Adrenal gland (tissue), 9 donors: ENCODE measurements at regions not wholly inside any gene's neighbourhood (a gene's known extent, or its start where the extent isn't known, plus 50 kb on each side); places are given as distances from the start of the nearest gene placed in this dataset.

Source experiments
- DNase-seq, 7 donors: peaks; one replicate each; pipeline ENCODE4 v3.0.0-alpha.2; 2019 to 2020
- H3K27ac ChIP-seq, 5 donors: fragments of 200-600 bp; sonication (generic) in 4 of 5; 1 replicate in 3 of 5; 2 replicates in 2 of 5; pipeline versions ENCODE4 v1.5.1 to v1.8.0; 2016 to 2020; ENCODE audit warnings: mild to moderate bottlenecking in 1 of 5
- H3K27me3 ChIP-seq: fragments of 200-600 bp; 2 replicates; pipeline ENCODE4 v1.8.0; 2021
- H3K36me3 ChIP-seq, 2 donors: fragments of 200-600 bp; replicated peaks in 1 of 2; 1 replicate in 1 of 2; 2 replicates in 1 of 2; pipeline versions ENCODE4 v1.5.1 to v1.8.0; 2018 to 2022
- H3K4me1 ChIP-seq, 2 donors: fragments of 200-600 bp; replicated peaks in 1 of 2; 1 replicate in 1 of 2; 2 replicates in 1 of 2; pipeline versions ENCODE4 v1.5.1 to v1.8.0; 2018 to 2021
- H3K4me3 ChIP-seq, 4 donors: fragments of 200-600 bp; sonication (generic) in 3 of 4; one replicate each; pipeline ENCODE4 v1.5.1; 2016 to 2018
- H3K9me3 ChIP-seq, 3 donors: fragments of 200-600 bp; sonication (generic) in 1 of 3; replicated peaks in 1 of 3; 1 replicate in 2 of 3; 2 replicates in 1 of 3; pipeline versions ENCODE4 v1.5.1 to v1.8.0; 2016 to 2021
- CTCF ChIP-seq, 6 experiments: fragments of 450-650 bp in 4 of 6; fragments of 200-600 bp in 2 of 6; sonication (generic) in 1 of 6; IDR thresholded peaks; 1 replicate in 5 of 6; 2 replicates in 1 of 6; pipeline versions ENCODE4 v1.5.1 to v1.8.0; 2016 to 2021; ENCODE audit warnings: antibody characterized with exemption in 6 of 6, mild to moderate bottlenecking in 2 of 6, moderate library complexity in 1 of 6
- POLR2A ChIP-seq, 2 donors: fragments of 450-650 bp; IDR thresholded peaks; one replicate each; pipeline ENCODE4 v1.6.1; 2017; ENCODE audit warnings: antibody characterized with exemption in 2 of 2, mild to moderate bottlenecking in 2 of 2, moderate library complexity in 1 of 2
- WGBS, 4 donors: extraction: QIAGEN DNeasy Blood & Tissue Kit in 2 of 4; methylation state at CpG; one replicate each; pipeline versions ENCODE4 v1.1.5 to v1.1.7; 2013 to 2017; 5-methylcytosine and 5-hydroxymethylcytosine counted together
- intact Hi-C, 2 donors: fragments of 100-400 bp; cut with DNase I; formaldehyde crosslinking; loops; one replicate each; pipeline versions ENCODE4 v1.14.1 to v1.15.0; 2022 to 2023
- donor health status: healthy with polysubstance abuse.
- donor health status: Bipolar disorder and iron deficiency.
- donor health status: DM: yes; HTN: yes; CAD: no.
- donor health status: DM: no; HTN: no; CAD: no.
- donor health status: DM: no; HTN: no; CAD: no.

- no peak overlapping the region for H3K27ac ChIP-seq
- TF ChIP-seq POLR2A (IDR thresholded peaks at IDR 0.05) (no peak), CTCF (IDR thresholded peaks at IDR 0.05) (no peak)
- H3K36me3 ChIP-seq: no peaks in the 10 kb centered on the region
- H3K4me1 ChIP-seq: peaks cover 0 to 25% of the 10 kb centered on the region in 2 donors
- H3K27me3 ChIP-seq: no peaks in the 10 kb centered on the region
- WGBS, 4 donors: 73 to 77% (median 75%) methylated on average over 6 of the region's 6 CpGs
- no peak for DNase-seq
- no peaks in the 10 kb centered on the region for H3K9me3 ChIP-seq
- H3K4me3 ChIP-seq: no peak overlapping the region
- intact Hi-C loops: no loop called here
Observed at GRCh38 chr6:14635934-14636591, 518.5 kb downstream of the CD83 start.

- 52 to 58% (median 55%) methylated on average over 4 of the region's 4 CpGs for WGBS, 4 donors
- intact Hi-C loops: no loop called here
- H3K4me3 ChIP-seq: peak overlapping the region in 1 of 4 donors; percentile 8
Observed at GRCh38 chr6:14638435-14638905, 520.9 kb downstream of the CD83 start.

GRCh38 chr6:14638906-14639761 is 521.6 kb downstream of the CD83 start:
- WGBS, 4 donors: 7 to 15% (median 13%) methylated on average over 11 to 13 of the region's 13 CpGs
- Histone ChIP-seq H3K36me3 (no peaks in the 10 kb centered on the region), H3K4me1 (peaks cover 0 to 25% of the 10 kb centered on the region in 2 donors), H3K27me3 (no peaks in the 10 kb centered on the region), H3K9me3 (no peaks in the 10 kb centered on the region), H3K27ac (peak overlapping the region in 1 of 5 donors; percentile 9), H3K4me3 (peak overlapping the region in 1 of 4 donors; percentile 8)
- intact Hi-C loops: no loop called here
- peak in 3 of 6 experiments; percentile 12 to 33 (median 21) for TF ChIP-seq CTCF (IDR thresholded peaks at IDR 0.05)
- no peak for TF ChIP-seq POLR2A (IDR thresholded peaks at IDR 0.05)
- DNase-seq: peak in 5 of 7 donors; percentile 22 to 57 (median 28)

More at GRCh38 chr6:14638435-14638905, 520.9 kb downstream of the CD83 start:
- no peak for DNase-seq
- H3K4me1 ChIP-seq: peaks cover 0 to 25% of the 10 kb centered on the region in 2 donors
- TF ChIP-seq CTCF (IDR thresholded peaks at IDR 0.05) (no peak), POLR2A (IDR thresholded peaks at IDR 0.05) (no peak)
- H3K27me3 ChIP-seq: no peaks in the 10 kb centered on the region
- no peaks in the 10 kb centered on the region for H3K9me3 ChIP-seq
- H3K36me3 ChIP-seq: no peaks in the 10 kb centered on the region
- no peak overlapping the region for H3K27ac ChIP-seq

- WGBS, 4 donors: 91 to 96% (median 95%) methylated on average over 12 of the region's 12 CpGs
- Histone ChIP-seq H3K4me1 (peaks cover 0 to 25% of the 10 kb centered on the region in 2 donors), H3K9me3 (no peaks in the 10 kb centered on the region), H3K27me3 (no peaks in the 10 kb centered on the region), H3K36me3 (no peaks in the 10 kb centered on the region), H3K27ac (no peak overlapping the region), H3K4me3 (no peak overlapping the region)
- TF ChIP-seq CTCF (IDR thresholded peaks at IDR 0.05): no peak
- TF ChIP-seq POLR2A (IDR thresholded peaks at IDR 0.05): no peak
- intact Hi-C loops: no loop called here
- no peak for DNase-seq
Observed at GRCh38 chr6:14639983-14640599, 522.5 kb downstream of the CD83 start.
